GM12878 (cell line): ENCODE measurements at regions not wholly inside any gene's neighbourhood (a gene's known extent, or its start where the extent isn't known, plus 50 kb on each side); places are given as distances from the start of the nearest gene placed in this dataset.

Source experiments
- ATAC-seq: fragments of 200-7000 bp; cut with Tn5 transposase; 3 replicates; pipeline ENCODE4 v1.9.1; 2020; ENCODE audit warnings: mild to moderate bottlenecking, moderate library complexity
- BruUV-seq: library from RNA; stranded (reverse); fragments of 400-500 nt; replicated peaks from 2 replicates; lab custom pipeline; 2021; lab: Mats Ljungman, UMichigan
- CTCF ChIA-PET: fragments of 300-600 bp; sonication (Branson Sonifier 250); formaldehyde crosslinking; extraction: SDS; loops from one replicate; lab custom pipeline; 2021; ENCODE audit warnings: inconsistent platforms; lab: Yijun Ruan, JAX
- POLR2A ChIA-PET: fragments of 350-600 bp; formaldehyde crosslinking; extraction: SDS; loops from one replicate; lab custom pipeline; 2021; ENCODE audit warnings: inconsistent platforms; lab: Charles Lee
- RAD21 ChIA-PET: fragments of 300-600 bp; sonication (Branson Sonifier 250); formaldehyde crosslinking; loops from one replicate; lab custom pipeline; 2023; ENCODE audit warnings: antibody characterized with exemption; ENCODE audit not compliant: unreplicated experiment; lab: Charles Lee
- SMC1A ChIA-PET: fragments of 300-600 bp; sonication (Branson Sonifier 250); formaldehyde crosslinking; loops from one replicate; lab custom pipeline; 2023; ENCODE audit not compliant: unreplicated experiment, uncharacterized antibody; lab: Charles Lee
- DNase-seq: peaks from one replicate; pipeline ENCODE4 v3.0.0-alpha.2; 2011; ENCODE audit warnings: low read depth, low spot score
- FAIRE-seq: peaks from 3 replicates; lab custom pipeline; 2011; peaks lifted over from hg19 to GRCh38; lab: Jason Lieb, UNC
- H2AFZ ChIP-seq: 2 replicates; pipeline ENCODE4 v1.6.0; 2011; ENCODE audit warnings: low read depth, low read length, control low read depth; ENCODE audit not compliant: control insufficient read depth
- H3K27ac ChIP-seq: 2 replicates; pipeline ENCODE4 v1.5.1; 2011; ENCODE audit warnings: control low read depth; ENCODE audit not compliant: control insufficient read depth, insufficient read depth
- H3K27me3 ChIP-seq, 2 experiments: replicated peaks in 1 of 2; 2 replicates each; pipeline versions ENCODE4 v1.6.0 to v1.6.1; 2011; ENCODE audit warnings: low read length in 1 of 2; ENCODE audit not compliant: control insufficient read depth in 2 of 2, insufficient read depth in 2 of 2
- H3K36me3 ChIP-seq, 2 experiments: 2 replicates each; pipeline ENCODE4 v1.5.1; 2011; ENCODE audit warnings: low read length in 1 of 2; ENCODE audit not compliant: control insufficient read depth in 2 of 2, insufficient read depth in 2 of 2
- H3K4me1 ChIP-seq: 2 replicates; pipeline ENCODE4 v1.6.1; 2011; ENCODE audit warnings: mild to moderate bottlenecking, low read length, moderate library complexity, mixed read lengths; ENCODE audit not compliant: control insufficient read depth, insufficient read depth
- H3K4me2 ChIP-seq: 2 replicates; pipeline ENCODE4 v1.6.0; 2011; ENCODE audit warnings: control low read depth; ENCODE audit not compliant: control insufficient read depth, insufficient read depth
- H3K4me3 ChIP-seq: fragments of 200-600 bp; sonication (generic); 2 replicates; pipeline ENCODE4 v1.5.1; 2016
- H3K79me2 ChIP-seq: 2 replicates; pipeline ENCODE4 v1.6.0; 2011; ENCODE audit warnings: low read length; ENCODE audit not compliant: control insufficient read depth, insufficient read depth
- H3K9ac ChIP-seq: 2 replicates; pipeline ENCODE4 v1.8.0; 2011; ENCODE audit warnings: low read length, control low read depth, mixed read lengths; ENCODE audit not compliant: control insufficient read depth, insufficient read depth
- H3K9me3 ChIP-seq: replicated peaks from 3 replicates; pipeline ENCODE4 v1.5.1; 2011; ENCODE audit warnings: mild to moderate bottlenecking, low read length; ENCODE audit not compliant: control insufficient read depth, insufficient read depth
- H4K20me1 ChIP-seq: 2 replicates; pipeline ENCODE4 v1.6.0; 2011; ENCODE audit not compliant: control insufficient read depth, insufficient read depth
- ASH2L ChIP-seq: fragments of 300-600, 200-600 bp; sonication (generic); IDR thresholded peaks from 2 replicates; pipeline ENCODE4 v1.6.1; 2017; ENCODE audit warnings: low read depth, mild to moderate bottlenecking, borderline replicate concordance
- BMI1 ChIP-seq: fragments of 450-650 bp; IDR thresholded peaks from 2 replicates; pipeline ENCODE4 v1.6.1; 2016; ENCODE audit warnings: mild to moderate bottlenecking, moderate library complexity, borderline replicate concordance
- HDGF ChIP-seq: fragments of 450-650 bp; IDR thresholded peaks from 2 replicates; pipeline ENCODE4 v1.6.1; 2016; ENCODE audit warnings: antibody characterized with exemption
- WGBS: methylation state at CpG from one replicate; pipeline ENCODE4 v1.1.6; 2016; ENCODE audit warnings: low lambda C conversion rate; ENCODE audit not compliant: insufficient replicate concordance, insufficient coverage; ENCODE audit errors: missing lambda C conversion rate; 5-methylcytosine and 5-hydroxymethylcytosine counted together
- in situ Hi-C: fragments of 300-500 bp; cut with MboI; formaldehyde crosslinking; loops from 9 replicates; pipeline ENCODE4 v1.14.3; 2018; ENCODE audit warnings: mixed read lengths
- intact Hi-C: fragments of 100-400 bp; cut with micrococcal nuclease; formaldehyde crosslinking; loops from one replicate; pipeline ENCODE4 v1.14.2; 2022; ENCODE audit not compliant: unreplicated experiment
- TF ChIP-seq, protein P1 (sequence below): IDR thresholded peaks from 2 replicates; pipeline ENCODE4 v1.6.1; 2012; ENCODE audit warnings: improper control_type of control experiment, low read depth, low read length; ENCODE audit not compliant: insufficient replicate concordance

DNA sequence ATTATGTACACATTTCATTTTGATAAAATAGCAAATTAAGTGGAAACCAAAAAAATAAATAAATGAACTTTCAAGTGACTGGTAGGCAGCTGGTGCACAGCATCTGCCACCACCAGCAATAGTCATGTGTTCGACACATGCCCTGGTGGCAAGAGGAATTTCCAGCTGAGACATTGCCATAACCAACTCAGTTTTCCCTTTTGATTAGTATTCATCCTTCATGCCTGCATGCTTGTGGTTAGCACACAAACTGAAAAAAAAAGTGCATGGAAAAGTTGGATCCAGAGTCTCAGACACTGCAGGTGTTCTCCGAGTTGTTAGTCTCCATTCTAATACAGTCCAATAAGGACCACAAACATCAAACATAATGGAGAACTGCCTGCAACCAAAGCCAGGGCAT lies 156.0 kb upstream of the SOX4 start:
- no peaks in the 10 kb centered on the region for H3K36me3 ChIP-seq
- H3K4me2 ChIP-seq: peak overlapping the region; percentile 56; the same call in 1 of the 2 replicates
- peak overlapping the region; percentile 60; the same call in 1 of the 2 replicates for H3K4me3 ChIP-seq
- TF ChIP-seq BMI1: no peak
- intact Hi-C loops: loop anchor here (5.0 to 10.0 kb wide), 4 partner anchors 175 to 733 kb away; no protein-coding TSS in a partner anchor
- H4K20me1 ChIP-seq: no peaks in the 10 kb centered on the region
- H3K9me3 ChIP-seq: no peaks in the 10 kb centered on the region; the same call in 2 of the 3 replicates
- in situ Hi-C loops: loop anchor here (25.0 kb wide), 1 partner anchor 875 kb away; no protein-coding TSS in a partner anchor
- H3K27ac ChIP-seq: peak overlapping the region; percentile 89
- ChIA-PET SMC1A (no interaction called here), POLR2A (interaction anchor here (0.7 kb wide), 1 partner anchor 31 kb away, joined by 5 read pairs; no protein-coding TSS in a partner anchor), RAD21 (interaction anchor here (2.2 kb wide), 1 partner anchor 415 kb away, joined by 6 read pairs; no protein-coding TSS in a partner anchor), CTCF (interaction anchor here (0.7 kb wide), 1 partner anchor 39 kb away, joined by 3 read pairs; no protein-coding TSS in a partner anchor)
- no TSS peak for BruUV-seq
- no peaks in the 10 kb centered on the region for H3K79me2 ChIP-seq
- peak overlapping the region; percentile 25; the same call in 1 of the 2 replicates for H3K9ac ChIP-seq
- FAIRE-seq (no peak), ATAC-seq (no peak), DNase-seq (no peak)
- no peak overlapping the region for H2AFZ ChIP-seq
- WGBS: 23% methylated on average over 2 of the region's 2 CpGs
- H3K27me3 ChIP-seq: no peaks in the 10 kb centered on the region
- peaks cover 17% of the 10 kb centered on the region for H3K4me1 ChIP-seq

DNA sequence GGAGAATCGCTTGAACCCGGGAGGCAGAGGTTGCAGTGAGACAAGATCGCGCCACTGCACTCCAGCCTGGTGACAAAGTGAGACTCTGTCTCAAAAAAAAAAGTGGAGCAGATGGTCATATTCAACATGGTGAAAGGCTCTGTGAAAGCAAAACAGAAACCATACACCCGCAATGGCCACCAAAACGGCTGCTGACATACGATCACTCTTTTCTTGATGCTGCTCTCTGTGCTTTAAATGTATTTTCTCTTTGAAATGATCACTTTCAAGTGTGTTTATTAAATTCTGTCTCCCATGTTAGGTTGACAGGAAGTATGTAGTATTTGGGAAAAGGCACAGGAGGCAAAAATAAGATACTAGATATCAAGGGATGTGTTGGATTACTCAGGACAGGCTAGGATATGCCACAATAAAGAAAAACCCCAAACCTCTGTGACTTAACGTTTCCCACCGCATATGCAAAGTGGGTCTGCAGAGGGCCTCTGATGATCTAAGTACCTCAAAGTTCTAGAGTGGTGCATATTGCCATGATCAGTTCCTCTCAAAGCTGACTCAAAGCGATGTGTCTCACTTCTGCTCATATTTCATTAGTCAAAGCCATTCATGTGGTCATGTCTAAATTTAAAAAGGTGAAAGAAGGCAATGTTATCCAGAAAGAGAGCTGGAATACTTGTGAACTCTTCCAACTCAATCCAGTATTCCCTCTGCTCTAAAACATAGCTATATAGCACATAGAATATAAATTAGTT lies 155.1 kb upstream of the SOX4 start:
- 0% methylated on average over 10 of the region's 10 CpGs for WGBS
- FAIRE-seq: peak; percentile 99
- Histone ChIP-seq H2AFZ (peak overlapping the region; percentile 67), H3K79me2 (no peaks in the 10 kb centered on the region), H3K27ac (peak overlapping the region; percentile 89), H3K4me1 (peaks cover 17% of the 10 kb centered on the region), H3K4me3 (peak overlapping the region; percentile 60; the same call in 1 of the 2 replicates), H3K4me2 (peak overlapping the region; percentile 91), H3K27me3 (no peaks in the 10 kb centered on the region), H3K9ac (no peak overlapping the region; the same call in 1 of the 2 replicates), H3K9me3 (no peaks in the 10 kb centered on the region; the same call in 2 of the 3 replicates), H3K36me3 (no peaks in the 10 kb centered on the region), H4K20me1 (no peaks in the 10 kb centered on the region)
- no TSS peak for BruUV-seq
- in situ Hi-C loops: loop anchor here (25.0 kb wide), 1 partner anchor 876 kb away; no protein-coding TSS in a partner anchor
- intact Hi-C loops: loop anchor here (1.0 to 10.0 kb wide), 9 partner anchors 149 to 734 kb away; no protein-coding TSS in a partner anchor
- peak; percentile 97 for ATAC-seq
- POLR2A ChIA-PET: interaction anchor here (0.6 to 0.9 kb wide), 2 partner anchors 239 to 255 kb away, joined by 3 read pairs; no protein-coding TSS in a partner anchor
- SMC1A ChIA-PET: interaction anchor here (0.7 to 1.5 kb wide), 9 partner anchors 13 to 561 kb away, joined by 3 to 7 read pairs (median 3); partner anchors contain the start of gene SOX4
- RAD21 ChIA-PET: interaction anchor here (0.7 to 2.2 kb wide), 6 partner anchors 11 to 469 kb away, joined by 3 to 6 read pairs (median 4); no protein-coding TSS in a partner anchor
- CTCF ChIA-PET: interaction anchor here (1.2 kb wide), 1 partner anchor 150 kb away, joined by 5 read pairs; no protein-coding TSS in a partner anchor
- DNase-seq: peak; percentile 97
- TF ChIP-seq ASH2L (peak; percentile 97), HDGF (no peak)
- TF ChIP-seq, protein P1, sequence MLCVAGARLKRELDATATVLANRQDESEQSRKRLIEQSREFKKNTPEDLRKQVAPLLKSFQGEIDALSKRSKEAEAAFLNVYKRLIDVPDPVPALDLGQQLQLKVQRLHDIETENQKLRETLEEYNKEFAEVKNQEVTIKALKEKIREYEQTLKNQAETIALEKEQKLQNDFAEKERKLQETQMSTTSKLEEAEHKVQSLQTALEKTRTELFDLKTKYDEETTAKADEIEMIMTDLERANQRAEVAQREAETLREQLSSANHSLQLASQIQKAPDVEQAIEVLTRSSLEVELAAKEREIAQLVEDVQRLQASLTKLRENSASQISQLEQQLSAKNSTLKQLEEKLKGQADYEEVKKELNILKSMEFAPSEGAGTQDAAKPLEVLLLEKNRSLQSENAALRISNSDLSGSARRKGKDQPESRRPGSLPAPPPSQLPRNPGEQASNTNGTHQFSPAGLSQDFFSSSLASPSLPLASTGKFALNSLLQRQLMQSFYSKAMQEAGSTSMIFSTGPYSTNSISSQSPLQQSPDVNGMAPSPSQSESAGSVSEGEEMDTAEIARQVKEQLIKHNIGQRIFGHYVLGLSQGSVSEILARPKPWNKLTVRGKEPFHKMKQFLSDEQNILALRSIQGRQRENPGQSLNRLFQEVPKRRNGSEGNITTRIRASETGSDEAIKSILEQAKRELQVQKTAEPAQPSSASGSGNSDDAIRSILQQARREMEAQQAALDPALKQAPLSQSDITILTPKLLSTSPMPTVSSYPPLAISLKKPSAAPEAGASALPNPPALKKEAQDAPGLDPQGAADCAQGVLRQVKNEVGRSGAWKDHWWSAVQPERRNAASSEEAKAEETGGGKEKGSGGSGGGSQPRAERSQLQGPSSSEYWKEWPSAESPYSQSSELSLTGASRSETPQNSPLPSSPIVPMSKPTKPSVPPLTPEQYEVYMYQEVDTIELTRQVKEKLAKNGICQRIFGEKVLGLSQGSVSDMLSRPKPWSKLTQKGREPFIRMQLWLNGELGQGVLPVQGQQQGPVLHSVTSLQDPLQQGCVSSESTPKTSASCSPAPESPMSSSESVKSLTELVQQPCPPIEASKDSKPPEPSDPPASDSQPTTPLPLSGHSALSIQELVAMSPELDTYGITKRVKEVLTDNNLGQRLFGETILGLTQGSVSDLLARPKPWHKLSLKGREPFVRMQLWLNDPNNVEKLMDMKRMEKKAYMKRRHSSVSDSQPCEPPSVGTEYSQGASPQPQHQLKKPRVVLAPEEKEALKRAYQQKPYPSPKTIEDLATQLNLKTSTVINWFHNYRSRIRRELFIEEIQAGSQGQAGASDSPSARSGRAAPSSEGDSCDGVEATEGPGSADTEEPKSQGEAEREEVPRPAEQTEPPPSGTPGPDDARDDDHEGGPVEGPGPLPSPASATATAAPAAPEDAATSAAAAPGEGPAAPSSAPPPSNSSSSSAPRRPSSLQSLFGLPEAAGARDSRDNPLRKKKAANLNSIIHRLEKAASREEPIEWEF: no peak
